Fibroblast of lung (primary cell): ENCODE measurements at regions not wholly inside any gene's neighbourhood (a gene's known extent, or its start where the extent isn't known, plus 50 kb on each side); places are given as distances from the start of the nearest gene placed in this dataset.
A peak's percentile ranks its signal among the peaks of the same experiment; 100 is the strongest.

ENCODE experiments used
- DNase-seq, 2 donors: peaks; one replicate each; pipeline versions ENCODE4 v3.0.0 to v3.0.0-alpha.2; 2010; ENCODE audit warnings: low read depth in 2 of 2
- H2AFZ ChIP-seq: 2 replicates; pipeline ENCODE4 v1.5.1; 2012; ENCODE audit warnings: low read length, control low read depth, inconsistent platforms
- H3K27ac ChIP-seq: 2 replicates; pipeline ENCODE4 v1.5.1; 2011; ENCODE audit warnings: low read length, control low read depth; ENCODE audit not compliant: insufficient read depth
- H3K27me3 ChIP-seq: 2 replicates; pipeline ENCODE4 v1.5.1; 2011; ENCODE audit warnings: mild to moderate bottlenecking, low read length; ENCODE audit not compliant: control insufficient read depth, insufficient read depth
- H3K36me3 ChIP-seq: 2 replicates; pipeline ENCODE4 v1.5.1; 2011; ENCODE audit warnings: low read length; ENCODE audit not compliant: control insufficient read depth, insufficient read depth
- H3K4me1 ChIP-seq: 2 replicates; pipeline ENCODE4 v1.5.1; 2011; ENCODE audit warnings: low read length; ENCODE audit not compliant: control insufficient read depth, insufficient read depth; ENCODE audit errors: extremely low read depth
- H3K4me2 ChIP-seq: 2 replicates; pipeline ENCODE4 v1.5.1; 2011; ENCODE audit warnings: low read length, control low read depth; ENCODE audit not compliant: insufficient read depth; ENCODE audit errors: extremely low read depth
- H3K4me3 ChIP-seq, 4 experiments: fragments of 200-600 bp in 1 of 4; sonication (generic) in 1 of 4; replicated peaks in 1 of 4; 2 replicates each; pipeline ENCODE4 v1.5.1; 2011 to 2016; ENCODE audit warnings: low read length in 4 of 4, low read depth in 3 of 4, mild to moderate bottlenecking in 3 of 4, control low read depth in 2 of 4, inconsistent platforms in 1 of 4, mixed read lengths in 1 of 4; ENCODE audit not compliant: insufficient read depth in 1 of 4; ENCODE audit errors: control extremely low read depth in 1 of 4
- H3K79me2 ChIP-seq: 2 replicates; pipeline ENCODE4 v1.5.1; 2012; ENCODE audit warnings: mild to moderate bottlenecking, low read length, inconsistent platforms; ENCODE audit not compliant: control insufficient read depth, insufficient read depth
- H3K9ac ChIP-seq: 2 replicates; pipeline ENCODE4 v1.5.1; 2011; ENCODE audit warnings: mild to moderate bottlenecking, low read length, control low read depth; ENCODE audit not compliant: insufficient read depth
- H3K9me3 ChIP-seq: 2 replicates; pipeline ENCODE4 v1.5.1; 2012; ENCODE audit warnings: low read depth, low read length; ENCODE audit not compliant: control insufficient read depth, insufficient read depth
- H4K20me1 ChIP-seq: 2 replicates; pipeline ENCODE4 v1.5.1; 2011; ENCODE audit warnings: low read length; ENCODE audit not compliant: control insufficient read depth, insufficient read depth; ENCODE audit errors: extremely low read depth
- EZH2 ChIP-seq: IDR thresholded peaks from 2 replicates; pipeline ENCODE4 v1.5.1; 2012; ENCODE audit warnings: low read length, control low read depth, mild to moderate bottlenecking; ENCODE audit errors: missing control alignments
- TF ChIP-seq, protein P1 (sequence below), 2 donors: IDR thresholded peaks in 1 of 2; conservative IDR thresholded peaks in 1 of 2; 1 replicate in 1 of 2; 2 replicates in 1 of 2; pipeline ENCODE4 v1.5.1; 2011 to 2012; ENCODE audit warnings: low read length in 2 of 2, control low read depth in 1 of 2, inconsistent platforms in 1 of 2, low read depth in 1 of 2, mild to moderate bottlenecking in 1 of 2

DNA sequence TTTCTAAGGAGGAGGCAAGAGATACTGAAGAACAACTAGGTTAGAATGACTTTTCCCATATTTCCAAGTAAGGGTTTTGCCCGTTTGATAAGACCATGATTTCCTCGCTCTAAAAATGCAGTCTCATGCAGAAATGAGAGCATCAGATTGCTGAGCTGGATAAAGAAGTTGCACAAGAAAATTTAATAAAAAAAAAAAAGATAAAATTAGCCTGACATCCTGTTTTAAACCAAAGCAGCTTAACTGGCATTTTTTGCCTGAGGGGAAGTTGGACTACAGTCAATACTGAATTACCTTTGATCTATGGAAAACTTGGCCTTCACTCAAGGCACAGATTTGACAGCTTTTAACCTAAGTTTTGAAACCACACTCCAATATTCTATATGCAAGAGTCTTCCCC lies 208.4 kb downstream of the GASK1B start:
- Histone ChIP-seq H3K79me2 (no peaks in the 10 kb centered on the region), H3K4me3 (no peak overlapping the region), H3K36me3 (no peaks in the 10 kb centered on the region), H3K4me1 (no peaks in the 10 kb centered on the region), H2AFZ (no peak overlapping the region), H4K20me1 (no peaks in the 10 kb centered on the region), H3K27me3 (no peaks in the 10 kb centered on the region), H3K27ac (no peak overlapping the region), H3K4me2 (no peak overlapping the region), H3K9ac (no peak overlapping the region), H3K9me3 (no peaks in the 10 kb centered on the region)
- TF ChIP-seq EZH2 = no peak
- TF ChIP-seq, protein P1, sequence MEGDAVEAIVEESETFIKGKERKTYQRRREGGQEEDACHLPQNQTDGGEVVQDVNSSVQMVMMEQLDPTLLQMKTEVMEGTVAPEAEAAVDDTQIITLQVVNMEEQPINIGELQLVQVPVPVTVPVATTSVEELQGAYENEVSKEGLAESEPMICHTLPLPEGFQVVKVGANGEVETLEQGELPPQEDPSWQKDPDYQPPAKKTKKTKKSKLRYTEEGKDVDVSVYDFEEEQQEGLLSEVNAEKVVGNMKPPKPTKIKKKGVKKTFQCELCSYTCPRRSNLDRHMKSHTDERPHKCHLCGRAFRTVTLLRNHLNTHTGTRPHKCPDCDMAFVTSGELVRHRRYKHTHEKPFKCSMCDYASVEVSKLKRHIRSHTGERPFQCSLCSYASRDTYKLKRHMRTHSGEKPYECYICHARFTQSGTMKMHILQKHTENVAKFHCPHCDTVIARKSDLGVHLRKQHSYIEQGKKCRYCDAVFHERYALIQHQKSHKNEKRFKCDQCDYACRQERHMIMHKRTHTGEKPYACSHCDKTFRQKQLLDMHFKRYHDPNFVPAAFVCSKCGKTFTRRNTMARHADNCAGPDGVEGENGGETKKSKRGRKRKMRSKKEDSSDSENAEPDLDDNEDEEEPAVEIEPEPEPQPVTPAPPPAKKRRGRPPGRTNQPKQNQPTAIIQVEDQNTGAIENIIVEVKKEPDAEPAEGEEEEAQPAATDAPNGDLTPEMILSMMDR (conservative IDR thresholded peaks at IDR 0.05 in 1 of 2, IDR thresholded peaks at IDR 0.05 in 1 of 2; ENCODE audit: low read depth in 1 of 2, low read length in 2 of 2) = no peak
- DNase-seq = no peak

DNA sequence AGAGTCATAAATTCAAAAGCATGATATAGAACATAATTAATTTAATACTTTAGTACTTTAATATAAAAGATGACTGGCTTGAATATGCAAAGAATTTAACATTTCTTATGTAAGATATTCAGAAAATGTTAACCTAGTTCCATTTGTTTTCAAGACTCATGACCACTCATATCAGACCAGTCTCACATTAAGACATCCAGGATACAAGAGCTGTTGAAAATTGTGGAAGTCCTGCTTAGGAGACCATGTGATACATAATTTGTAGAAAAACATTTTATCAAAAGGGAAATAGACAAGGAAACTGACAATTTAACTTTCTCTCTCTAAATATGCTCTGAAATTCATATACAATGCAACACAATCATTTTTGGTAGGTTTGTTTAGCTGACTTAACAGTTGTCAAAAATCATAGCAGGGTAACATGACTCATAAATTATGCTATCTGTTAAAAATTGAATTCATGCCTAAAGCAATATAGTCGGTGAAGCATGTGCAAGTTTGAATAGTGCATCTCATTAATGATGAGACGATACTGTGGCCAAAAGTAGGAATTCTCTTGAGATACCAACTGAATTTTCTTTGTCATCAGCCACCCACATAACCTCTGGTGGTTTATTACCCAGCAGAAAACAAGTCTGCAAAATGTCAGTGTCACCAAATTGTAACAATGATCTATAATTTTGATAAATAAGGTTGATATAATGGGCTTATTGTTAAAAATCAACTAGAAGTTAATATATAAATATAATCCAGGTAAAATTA lies 211.4 kb downstream of the GASK1B start:
- H3K79me2 ChIP-seq = no peaks in the 10 kb centered on the region
- H3K36me3 ChIP-seq = no peaks in the 10 kb centered on the region
- peak in 1 of 2 donors; percentile 51 for DNase-seq
- no peaks in the 10 kb centered on the region for H3K27me3 ChIP-seq
- TF ChIP-seq, protein P1 (conservative IDR thresholded peaks at IDR 0.05 in 1 of 2, IDR thresholded peaks at IDR 0.05 in 1 of 2; ENCODE audit: low read depth in 1 of 2, low read length in 2 of 2) = no peak
- TF ChIP-seq EZH2 = no peak
- no peak overlapping the region for H3K4me3 ChIP-seq
- no peak overlapping the region for H3K9ac ChIP-seq
- no peaks in the 10 kb centered on the region for H4K20me1 ChIP-seq
- H2AFZ ChIP-seq = no peak overlapping the region
- no peak overlapping the region for H3K4me2 ChIP-seq
- no peaks in the 10 kb centered on the region for H3K4me1 ChIP-seq
- no peaks in the 10 kb centered on the region for H3K9me3 ChIP-seq
- H3K27ac ChIP-seq = no peak overlapping the region

DNA sequence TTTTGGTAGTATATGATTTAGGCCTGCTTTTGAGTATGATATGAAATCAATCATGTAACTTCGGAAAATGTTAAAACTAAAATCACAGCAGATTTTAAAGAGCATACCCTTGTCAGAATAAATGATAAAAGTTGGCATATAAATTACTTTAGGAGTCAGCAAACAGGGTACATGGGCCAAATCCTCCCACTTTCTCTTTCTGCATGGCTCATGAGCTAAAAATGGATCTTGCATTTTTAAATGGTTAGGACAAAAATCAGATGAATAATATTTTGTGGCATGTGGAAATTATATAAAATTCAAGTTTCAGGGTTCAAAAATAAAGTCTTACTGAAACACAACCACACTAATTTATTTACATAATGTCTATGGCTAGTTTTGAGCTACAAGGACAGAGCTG lies 214.9 kb downstream of the GASK1B start:
- Histone ChIP-seq H3K79me2 (no peaks in the 10 kb centered on the region), H3K4me3 (no peak overlapping the region), H2AFZ (no peak overlapping the region), H3K36me3 (no peaks in the 10 kb centered on the region), H3K27me3 (no peaks in the 10 kb centered on the region), H4K20me1 (no peaks in the 10 kb centered on the region), H3K27ac (no peak overlapping the region), H3K9ac (no peak overlapping the region), H3K4me2 (no peak overlapping the region), H3K9me3 (no peaks in the 10 kb centered on the region), H3K4me1 (no peaks in the 10 kb centered on the region)
- TF ChIP-seq, protein P1 (conservative IDR thresholded peaks at IDR 0.05 in 1 of 2, IDR thresholded peaks at IDR 0.05 in 1 of 2; ENCODE audit: low read depth in 1 of 2, low read length in 2 of 2) = no peak
- TF ChIP-seq EZH2 = no peak
- DNase-seq = peak in 1 of 2 donors; percentile 34
